ENCODE measurements at regions not wholly inside any gene's neighbourhood (a gene's known extent, or its start where the extent isn't known, plus 50 kb on each side); places are given as distances from the start of the nearest gene placed in this dataset.

DNA sequence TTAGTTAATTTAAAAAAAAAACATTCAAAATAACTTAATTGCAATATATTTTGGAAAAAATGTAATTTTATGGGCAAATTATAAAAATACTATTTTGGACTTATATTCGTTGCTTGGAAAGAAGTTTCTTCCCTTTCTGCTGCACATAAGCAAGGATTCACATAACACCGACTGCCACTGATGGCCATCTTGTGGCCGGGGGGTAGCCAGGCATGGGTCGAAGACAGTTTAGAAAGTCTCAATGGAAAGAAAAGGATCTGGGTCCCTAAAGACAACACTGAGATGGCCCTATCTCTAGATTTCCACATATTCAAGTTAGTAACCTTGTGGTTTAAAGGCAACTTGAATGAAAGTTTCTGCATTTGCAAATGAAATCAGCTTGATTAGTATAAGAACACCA is 318.6 kb downstream of the AKAIN1 start:
- Mint-ChIP-seq H3K4me3 (ENCODE audit: unreplicated experiment) (no peak overlapping the region), H3K27me3 (ENCODE audit: low read depth) (peaks cover 2% of the 10 kb centered on the region), H3K36me3 (ENCODE audit: low read depth) (peaks cover 2% of the 10 kb centered on the region), H3K27ac (ENCODE audit: unreplicated experiment) (no peak overlapping the region), H3K9me3 (ENCODE audit: low read depth) (peaks cover 29% of the 10 kb centered on the region), H3K4me1 (ENCODE audit: low read depth) (no peaks in the 10 kb centered on the region)
- DNase-seq (ENCODE audit: low spot score), result no peak
- TF ChIP-seq, protein P1, sequence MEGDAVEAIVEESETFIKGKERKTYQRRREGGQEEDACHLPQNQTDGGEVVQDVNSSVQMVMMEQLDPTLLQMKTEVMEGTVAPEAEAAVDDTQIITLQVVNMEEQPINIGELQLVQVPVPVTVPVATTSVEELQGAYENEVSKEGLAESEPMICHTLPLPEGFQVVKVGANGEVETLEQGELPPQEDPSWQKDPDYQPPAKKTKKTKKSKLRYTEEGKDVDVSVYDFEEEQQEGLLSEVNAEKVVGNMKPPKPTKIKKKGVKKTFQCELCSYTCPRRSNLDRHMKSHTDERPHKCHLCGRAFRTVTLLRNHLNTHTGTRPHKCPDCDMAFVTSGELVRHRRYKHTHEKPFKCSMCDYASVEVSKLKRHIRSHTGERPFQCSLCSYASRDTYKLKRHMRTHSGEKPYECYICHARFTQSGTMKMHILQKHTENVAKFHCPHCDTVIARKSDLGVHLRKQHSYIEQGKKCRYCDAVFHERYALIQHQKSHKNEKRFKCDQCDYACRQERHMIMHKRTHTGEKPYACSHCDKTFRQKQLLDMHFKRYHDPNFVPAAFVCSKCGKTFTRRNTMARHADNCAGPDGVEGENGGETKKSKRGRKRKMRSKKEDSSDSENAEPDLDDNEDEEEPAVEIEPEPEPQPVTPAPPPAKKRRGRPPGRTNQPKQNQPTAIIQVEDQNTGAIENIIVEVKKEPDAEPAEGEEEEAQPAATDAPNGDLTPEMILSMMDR (IDR thresholded peaks at IDR 0.05), result peak; percentile 12

DNA sequence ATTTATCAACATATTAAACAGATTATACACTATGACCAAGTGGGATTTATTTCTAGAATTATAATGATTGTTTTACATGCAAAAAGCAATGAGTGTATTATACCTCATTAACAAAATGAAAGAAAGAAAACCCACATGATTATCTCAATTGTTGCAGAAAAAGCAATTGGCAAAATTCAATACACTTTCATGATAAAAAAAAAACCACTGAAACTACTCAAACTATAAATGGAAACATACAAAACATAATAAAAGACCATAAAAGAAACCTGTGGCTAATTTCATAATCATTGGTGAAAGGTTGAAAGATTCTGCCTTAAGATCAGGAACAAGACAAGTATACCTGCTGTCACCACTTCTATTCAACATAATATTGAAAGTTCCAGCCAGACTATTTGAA is 325.9 kb downstream of the AKAIN1 start:
- Mint-ChIP-seq H3K27me3 (ENCODE audit: low read depth) (no peaks in the 10 kb centered on the region), H3K4me1 (ENCODE audit: low read depth) (no peaks in the 10 kb centered on the region), H3K4me3 (ENCODE audit: unreplicated experiment) (no peak overlapping the region), H3K36me3 (ENCODE audit: low read depth) (no peaks in the 10 kb centered on the region), H3K27ac (ENCODE audit: unreplicated experiment) (no peak overlapping the region), H3K9me3 (ENCODE audit: low read depth) (peaks cover 30% of the 10 kb centered on the region)
- TF ChIP-seq, protein P1 (IDR thresholded peaks at IDR 0.05), result no peak
- DNase-seq (ENCODE audit: low spot score), result no peak

DNA sequence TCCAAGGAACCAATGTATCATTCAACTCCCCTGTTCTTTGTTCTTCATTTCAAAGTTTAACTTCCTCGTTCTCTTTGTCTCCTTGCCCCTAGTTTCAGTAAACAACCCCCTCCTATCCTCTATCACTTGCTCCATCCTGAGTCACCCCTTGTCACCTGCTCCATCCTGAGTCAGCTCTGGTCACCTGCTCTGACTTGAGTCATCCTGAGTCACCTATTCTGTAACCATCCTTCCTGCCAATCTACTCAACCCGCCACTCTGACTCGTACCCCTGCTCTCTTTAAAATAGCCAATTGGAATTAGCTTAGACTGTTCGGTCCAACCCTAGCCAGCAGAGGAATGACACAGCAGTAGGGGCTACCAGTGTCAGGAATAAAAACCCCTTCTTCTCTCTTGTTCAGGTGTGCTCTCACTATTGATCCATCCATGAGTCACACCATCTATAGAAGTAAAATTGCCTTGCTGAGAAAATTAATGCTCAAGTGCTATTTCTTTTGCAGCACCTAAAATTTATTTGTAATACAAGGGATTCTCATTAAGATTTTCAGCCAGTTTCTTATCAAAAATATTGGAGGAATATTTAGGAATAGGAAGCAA is 326.8 kb downstream of the AKAIN1 start:
- Mint-ChIP-seq H3K4me3 (ENCODE audit: unreplicated experiment) (no peak overlapping the region), H3K4me1 (ENCODE audit: low read depth) (no peaks in the 10 kb centered on the region), H3K36me3 (ENCODE audit: low read depth) (no peaks in the 10 kb centered on the region), H3K27me3 (ENCODE audit: low read depth) (no peaks in the 10 kb centered on the region), H3K27ac (ENCODE audit: unreplicated experiment) (no peak overlapping the region), H3K9me3 (ENCODE audit: low read depth) (peaks cover 30% of the 10 kb centered on the region)
- TF ChIP-seq, protein P1 (IDR thresholded peaks at IDR 0.05), result no peak
- DNase-seq (ENCODE audit: low spot score), result no peak

DNA sequence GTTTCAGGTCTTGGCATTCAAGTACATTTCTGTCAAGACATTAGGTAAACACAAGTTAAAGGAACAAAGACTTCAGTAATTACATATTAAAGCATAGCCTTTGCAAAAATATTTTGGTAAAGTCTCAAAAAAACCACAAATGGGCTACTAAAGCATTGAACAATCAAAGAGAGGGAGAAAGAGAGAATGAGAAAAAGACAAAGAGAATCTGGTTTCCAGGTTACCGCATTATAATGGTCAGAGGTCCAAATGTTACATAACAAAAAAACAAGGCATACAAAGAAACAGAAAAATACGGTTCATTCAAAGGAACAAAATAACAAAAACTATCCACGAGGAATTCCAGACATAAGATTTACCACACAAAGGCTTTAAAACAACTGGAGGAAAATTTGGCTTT is 327.9 kb downstream of the AKAIN1 start:
- TF ChIP-seq, protein P1 (IDR thresholded peaks at IDR 0.05), result no peak
- Mint-ChIP-seq H3K27me3 (ENCODE audit: low read depth) (no peaks in the 10 kb centered on the region), H3K27ac (ENCODE audit: unreplicated experiment) (no peak overlapping the region), H3K9me3 (ENCODE audit: low read depth) (peaks cover 27% of the 10 kb centered on the region), H3K4me1 (ENCODE audit: low read depth) (no peaks in the 10 kb centered on the region), H3K36me3 (ENCODE audit: low read depth) (no peaks in the 10 kb centered on the region), H3K4me3 (ENCODE audit: unreplicated experiment) (no peak overlapping the region)
- no peak for DNase-seq (ENCODE audit: low spot score)

DNA sequence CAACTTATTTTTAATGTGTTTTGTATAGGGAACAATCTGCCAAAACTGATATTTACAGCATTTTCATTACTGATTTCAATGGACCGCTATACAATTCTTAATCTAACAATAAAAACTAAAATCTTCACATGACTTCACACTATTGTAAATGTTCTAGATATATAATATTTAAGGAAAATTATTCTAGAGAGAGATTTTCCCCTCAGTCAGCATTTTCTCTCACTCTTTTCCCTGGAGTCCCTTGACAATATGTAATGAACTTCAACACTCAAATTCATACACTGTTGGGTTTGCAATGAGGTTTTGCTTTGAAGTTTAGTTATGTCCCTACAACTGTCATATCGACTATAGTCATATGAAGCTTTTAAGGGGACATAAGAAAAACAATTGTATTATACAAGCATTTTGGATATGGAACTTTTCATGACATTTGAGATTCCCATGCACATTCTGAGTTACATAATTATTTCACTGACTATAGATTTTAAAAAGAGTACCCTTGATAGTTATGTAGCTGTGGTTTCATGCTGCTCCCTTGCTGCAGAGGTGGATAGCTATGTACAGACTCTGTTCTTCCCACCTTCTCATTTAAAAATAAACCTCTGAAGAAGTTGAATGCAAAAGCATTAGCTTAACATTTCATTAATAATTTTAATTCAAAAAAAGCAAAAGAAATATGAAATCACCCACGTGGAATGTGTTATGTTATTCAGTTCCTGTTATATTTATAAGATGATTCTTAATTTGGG is 338.5 kb downstream of the AKAIN1 start:
- Mint-ChIP-seq H3K36me3 (ENCODE audit: low read depth) (no peaks in the 10 kb centered on the region), H3K27ac (ENCODE audit: unreplicated experiment) (no peak overlapping the region), H3K4me1 (ENCODE audit: low read depth) (no peaks in the 10 kb centered on the region), H3K9me3 (ENCODE audit: low read depth) (peaks cover 10% of the 10 kb centered on the region), H3K27me3 (ENCODE audit: low read depth) (peaks cover 4% of the 10 kb centered on the region), H3K4me3 (ENCODE audit: unreplicated experiment) (no peak overlapping the region)
- DNase-seq (ENCODE audit: low spot score), result no peak
- TF ChIP-seq, protein P1 (IDR thresholded peaks at IDR 0.05), result no peak
